ENCODE measurements at regions not wholly inside any gene's neighbourhood (a gene's known extent, or its start where the extent isn't known, plus 50 kb on each side); places are given as distances from the start of the nearest gene placed in this dataset.

- in situ Hi-C loops (cut with HindIII; ENCODE audit: low sequenced_read_pairs), result loop anchor here (25.0 kb wide), 1 partner anchor 136 kb away; no protein-coding TSS in a partner anchor
These were observed 88.7 kb downstream of the IGLL5 start for GRCh38 chr22:22976033-22976922.

- in situ Hi-C loops (cut with HindIII; ENCODE audit: low sequenced_read_pairs), result loop anchor here (25.0 kb wide), 1 partner anchor 135 kb away; no protein-coding TSS in a partner anchor
These were observed 90.0 kb downstream of the IGLL5 start for GRCh38 chr22:22977479-22978200.

GRCh38 chr22:22978637-22979036, 91.0 kb downstream of the IGLL5 start:
- in situ Hi-C loops (cut with HindIII; ENCODE audit: low sequenced_read_pairs), result loop anchor here (25.0 kb wide), 1 partner anchor 134 kb away; no protein-coding TSS in a partner anchor

DNA sequence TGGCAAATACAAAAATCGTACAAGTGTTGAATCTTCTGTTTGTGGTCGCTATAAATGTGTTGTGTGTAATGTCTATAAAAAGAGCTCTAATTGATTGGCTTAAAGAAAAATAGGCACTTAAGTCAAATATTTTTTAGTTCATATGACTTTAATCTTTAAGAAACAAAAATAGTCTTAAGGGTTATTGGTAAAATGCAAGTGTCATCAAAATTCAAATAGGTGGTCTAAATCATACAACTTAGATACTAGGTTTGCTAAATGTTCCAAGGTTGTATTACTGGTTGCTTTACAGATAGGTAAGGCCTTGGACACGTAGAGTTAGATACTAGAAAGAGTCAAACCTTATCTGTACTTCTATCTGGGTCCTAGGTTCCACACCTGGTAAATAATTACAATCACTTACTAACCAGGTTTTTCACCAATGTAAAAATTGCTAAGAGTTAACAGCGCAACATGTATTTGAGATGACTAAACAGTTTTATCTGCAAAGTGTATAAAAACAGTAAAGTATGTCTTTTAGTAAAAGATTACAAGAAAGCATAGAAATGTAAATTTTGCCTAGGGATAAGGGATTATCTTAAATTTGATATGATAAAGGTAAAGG, 91.1 kb upstream of the GNAZ start:
- in situ Hi-C loops (cut with HindIII; ENCODE audit: low sequenced_read_pairs), result loop anchor here (25.0 kb wide), 1 partner anchor 133 kb away; no protein-coding TSS in a partner anchor

- in situ Hi-C loops (cut with HindIII; ENCODE audit: low sequenced_read_pairs), result loop anchor here (25.0 kb wide), 1 partner anchor 132 kb away; no protein-coding TSS in a partner anchor
These were observed 90.4 kb upstream of the GNAZ start for GRCh38 chr22:22979954-22980353.

DNA sequence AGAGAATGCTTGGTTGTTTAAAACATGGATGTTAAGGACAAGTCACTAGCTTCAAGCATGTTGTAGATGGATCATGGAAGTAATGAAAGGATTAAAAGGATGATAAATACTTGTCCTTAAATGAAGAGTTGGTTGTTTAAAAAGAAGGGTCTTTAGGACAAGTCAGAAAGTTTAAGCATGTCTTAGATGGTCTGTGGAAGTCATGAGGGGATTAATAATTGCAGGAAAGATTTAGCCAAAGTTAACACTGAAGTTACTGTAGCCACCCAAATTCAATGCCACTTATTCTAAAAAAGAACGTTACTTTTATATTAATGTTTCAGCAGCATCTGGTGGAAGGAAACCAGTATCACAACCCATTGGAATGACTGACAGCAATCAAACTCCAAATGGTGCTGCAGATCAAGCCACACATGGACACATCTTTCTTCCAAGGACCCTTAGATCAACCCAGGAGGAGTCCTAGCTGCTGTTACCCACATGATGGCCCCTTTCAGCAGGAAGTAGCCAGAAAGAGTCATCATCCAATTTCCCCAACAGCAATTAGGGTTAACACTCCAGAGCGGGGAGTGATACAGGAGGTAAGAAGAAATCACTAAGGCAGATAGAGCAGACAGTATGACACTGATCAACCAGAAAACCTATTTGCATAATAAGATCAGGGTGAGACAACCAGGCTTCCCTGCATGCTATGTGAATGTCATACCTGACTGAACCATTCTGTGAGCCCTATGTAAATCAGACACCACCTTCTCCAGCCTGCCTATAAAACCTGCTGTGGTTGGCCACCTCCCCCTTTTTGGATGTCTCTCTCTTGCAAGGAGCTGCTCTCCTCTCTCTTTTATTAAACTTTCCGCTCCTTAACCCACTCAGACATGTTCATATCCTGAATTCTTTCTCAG, 88.4 kb upstream of the GNAZ start:
- in situ Hi-C loops (cut with HindIII; ENCODE audit: low sequenced_read_pairs), result loop anchor here (25.0 kb wide), 1 partner anchor 130 kb away; no protein-coding TSS in a partner anchor

DNA sequence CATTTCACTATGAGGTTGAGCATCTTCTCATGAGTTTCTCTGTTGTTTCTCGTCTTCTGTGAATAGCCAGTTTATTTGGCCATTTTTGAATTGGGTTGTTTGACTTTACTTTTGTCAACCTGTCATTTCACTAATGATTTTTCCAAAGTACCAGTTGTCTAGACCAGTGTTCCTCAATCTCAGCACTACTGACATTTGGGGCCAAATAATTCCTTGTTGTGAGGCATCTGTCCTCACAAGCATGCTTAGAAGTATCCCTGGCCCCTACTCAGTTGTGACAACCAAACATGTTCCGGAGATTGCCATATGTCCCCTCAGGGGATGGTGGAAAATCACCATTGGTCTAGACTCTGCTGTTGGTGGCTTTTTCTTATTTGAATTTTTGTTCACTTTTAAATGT, 87.7 kb upstream of the GNAZ start:
- in situ Hi-C loops (cut with HindIII; ENCODE audit: low sequenced_read_pairs), result loop anchor here (25.0 kb wide), 1 partner anchor 130 kb away; no protein-coding TSS in a partner anchor

DNA sequence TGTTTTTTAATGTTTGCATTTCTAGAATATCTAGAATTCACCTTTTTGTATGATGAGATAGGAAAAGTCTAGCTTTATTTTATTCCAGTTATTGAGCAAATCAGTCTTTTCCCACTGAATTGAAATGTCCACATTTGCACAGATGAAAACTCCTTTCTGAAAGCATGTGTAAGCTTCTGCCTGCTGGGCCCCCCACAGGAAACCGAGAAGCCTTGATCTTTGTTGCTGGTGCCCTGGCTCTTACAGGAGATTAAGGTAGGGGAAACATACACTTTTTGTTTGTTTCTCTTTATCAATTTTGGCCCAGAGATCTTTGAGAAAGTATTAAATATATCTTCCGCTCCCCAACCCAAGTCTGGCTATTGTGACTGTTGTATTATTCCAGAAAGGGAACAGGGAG, 87.2 kb upstream of the GNAZ start:
- in situ Hi-C loops (cut with HindIII; ENCODE audit: low sequenced_read_pairs), result loop anchor here (25.0 kb wide), 1 partner anchor 129 kb away; no protein-coding TSS in a partner anchor

DNA sequence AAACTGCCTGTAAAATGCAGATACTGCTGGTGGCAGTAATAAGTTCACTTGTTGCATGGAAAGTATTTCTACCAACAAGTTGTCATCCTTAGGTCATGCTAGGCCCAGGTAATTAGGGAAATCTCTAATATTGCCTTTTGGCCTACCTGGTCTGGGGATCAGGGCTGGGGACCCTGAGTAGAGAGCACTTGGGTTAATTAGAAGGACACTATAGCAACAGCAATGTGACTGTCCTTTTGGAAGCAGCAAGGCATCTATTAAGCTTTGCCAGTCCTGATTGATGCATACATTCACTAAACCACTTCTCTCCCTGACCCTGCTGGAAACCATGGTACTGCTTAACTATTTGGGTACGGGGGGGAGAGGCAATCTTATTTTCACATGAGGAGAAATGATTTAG, 86.5 kb upstream of the GNAZ start:
- in situ Hi-C loops (cut with HindIII; ENCODE audit: low sequenced_read_pairs), result loop anchor here (25.0 kb wide), 1 partner anchor 128 kb away; no protein-coding TSS in a partner anchor

GRCh38 chr22:22984967-22985366, 85.4 kb upstream of the GNAZ start:
- in situ Hi-C loops (cut with HindIII; ENCODE audit: low sequenced_read_pairs), result loop anchor here (25.0 kb wide), 1 partner anchor 127 kb away; no protein-coding TSS in a partner anchor

DNA sequence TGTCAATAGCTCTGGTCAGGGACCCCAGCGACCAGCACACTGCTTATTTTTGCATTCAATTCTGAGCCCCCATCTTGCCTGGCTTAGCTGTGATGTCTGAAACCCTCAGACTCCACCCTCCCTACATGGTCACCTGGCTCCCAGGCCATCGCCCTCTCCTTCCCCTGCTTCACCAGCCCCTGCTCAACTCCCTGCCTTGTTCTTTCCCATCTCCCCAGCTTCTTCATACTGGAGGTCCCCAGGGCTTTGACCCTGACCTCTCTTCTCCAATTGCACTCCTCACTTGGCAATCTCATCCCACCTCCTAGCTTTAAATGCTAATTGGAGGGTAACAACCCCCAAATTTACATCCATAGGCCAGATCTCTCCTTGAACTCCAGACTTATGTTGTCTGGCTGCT, 84.3 kb upstream of the GNAZ start:
- in situ Hi-C loops (cut with HindIII; ENCODE audit: low sequenced_read_pairs), result loop anchor here (25.0 kb wide), 1 partner anchor 126 kb away; no protein-coding TSS in a partner anchor

DNA sequence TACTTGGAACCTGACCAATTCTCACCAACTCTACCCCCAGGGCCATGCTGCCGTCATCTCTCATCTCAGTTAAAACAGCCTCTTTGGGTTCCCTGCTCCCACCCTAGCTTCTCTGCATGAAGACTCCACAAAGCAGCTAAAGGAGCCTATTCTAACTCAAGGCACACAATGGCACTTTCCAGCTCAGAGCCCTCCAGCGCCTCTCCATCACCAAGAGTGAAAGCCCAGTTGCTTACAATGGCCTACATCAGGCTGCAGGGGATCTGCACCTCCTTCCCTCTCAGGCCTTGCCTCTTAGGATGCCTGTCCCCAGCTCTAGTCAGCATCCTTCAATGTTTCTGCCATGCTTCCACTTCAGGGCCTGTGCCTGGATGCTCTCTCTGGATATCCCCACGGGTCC, 83.7 kb upstream of the GNAZ start:
- in situ Hi-C loops (cut with HindIII; ENCODE audit: low sequenced_read_pairs), result loop anchor here (25.0 kb wide), 1 partner anchor 126 kb away; no protein-coding TSS in a partner anchor

DNA sequence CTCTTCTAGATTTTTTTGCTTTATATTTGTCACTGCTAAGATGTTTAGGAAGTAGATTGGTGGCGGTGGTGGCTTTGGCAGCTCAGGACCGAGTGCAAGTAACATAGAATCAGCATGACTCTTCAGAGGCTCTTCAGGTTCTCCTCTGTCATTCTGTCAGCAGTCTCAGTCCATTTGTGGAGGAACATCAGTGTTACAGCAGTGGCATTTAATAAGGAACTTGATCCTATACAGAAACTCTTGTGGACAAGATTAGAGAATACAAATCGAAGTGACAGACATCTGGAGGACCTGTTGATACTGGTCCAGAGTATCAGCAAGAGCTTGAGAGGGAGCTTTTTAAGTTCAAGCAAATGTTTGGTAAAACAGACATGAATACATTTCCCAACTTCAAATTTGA, 82.2 kb upstream of the GNAZ start:
- in situ Hi-C loops (cut with HindIII; ENCODE audit: low sequenced_read_pairs), result loop anchor here (25.0 kb wide), 1 partner anchor 124 kb away; no protein-coding TSS in a partner anchor

DNA sequence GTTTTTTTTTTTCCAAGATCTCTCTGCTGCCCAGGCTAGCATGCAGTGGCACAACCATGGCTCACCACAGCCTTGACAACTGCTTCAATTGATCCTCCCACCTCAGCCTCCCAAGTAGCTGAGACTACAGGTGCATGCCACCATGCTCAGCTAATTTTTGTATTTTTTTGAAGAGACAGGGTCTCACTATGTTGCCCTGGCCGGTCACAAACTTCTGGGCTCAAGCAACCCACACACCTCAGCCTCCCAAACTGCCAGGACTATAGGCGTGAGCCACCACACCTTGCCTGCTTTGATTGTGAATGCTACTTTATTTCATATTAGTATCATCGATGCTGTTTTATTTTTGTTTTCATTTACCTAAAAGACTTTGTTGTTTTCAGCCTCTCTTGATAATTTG, 81.5 kb upstream of the GNAZ start:
- in situ Hi-C loops (cut with HindIII; ENCODE audit: low sequenced_read_pairs), result loop anchor here (25.0 kb wide), 1 partner anchor 124 kb away; no protein-coding TSS in a partner anchor

DNA sequence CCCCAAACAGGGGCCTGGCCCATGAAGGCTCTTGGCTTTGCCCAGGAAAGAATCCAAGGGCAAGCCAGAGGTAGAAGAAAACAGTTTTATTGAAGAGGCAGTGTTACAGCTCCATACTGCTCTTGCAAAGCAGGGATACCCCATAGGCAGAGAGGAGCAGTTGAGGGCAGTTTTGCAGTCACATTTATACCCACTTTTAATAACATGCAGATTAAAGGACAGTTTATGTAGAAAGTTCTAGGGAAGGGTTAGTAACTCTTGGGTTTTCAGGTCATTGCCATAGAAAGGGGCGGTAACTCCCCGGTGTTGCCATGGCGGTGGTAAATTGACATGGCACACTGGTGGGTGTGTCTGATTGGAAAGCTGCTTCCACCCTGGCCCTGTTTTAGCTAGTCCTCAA, 80.5 kb upstream of the GNAZ start:
- in situ Hi-C loops (cut with HindIII; ENCODE audit: low sequenced_read_pairs), result loop anchor here (25.0 kb wide), 1 partner anchor 122 kb away; no protein-coding TSS in a partner anchor

DNA sequence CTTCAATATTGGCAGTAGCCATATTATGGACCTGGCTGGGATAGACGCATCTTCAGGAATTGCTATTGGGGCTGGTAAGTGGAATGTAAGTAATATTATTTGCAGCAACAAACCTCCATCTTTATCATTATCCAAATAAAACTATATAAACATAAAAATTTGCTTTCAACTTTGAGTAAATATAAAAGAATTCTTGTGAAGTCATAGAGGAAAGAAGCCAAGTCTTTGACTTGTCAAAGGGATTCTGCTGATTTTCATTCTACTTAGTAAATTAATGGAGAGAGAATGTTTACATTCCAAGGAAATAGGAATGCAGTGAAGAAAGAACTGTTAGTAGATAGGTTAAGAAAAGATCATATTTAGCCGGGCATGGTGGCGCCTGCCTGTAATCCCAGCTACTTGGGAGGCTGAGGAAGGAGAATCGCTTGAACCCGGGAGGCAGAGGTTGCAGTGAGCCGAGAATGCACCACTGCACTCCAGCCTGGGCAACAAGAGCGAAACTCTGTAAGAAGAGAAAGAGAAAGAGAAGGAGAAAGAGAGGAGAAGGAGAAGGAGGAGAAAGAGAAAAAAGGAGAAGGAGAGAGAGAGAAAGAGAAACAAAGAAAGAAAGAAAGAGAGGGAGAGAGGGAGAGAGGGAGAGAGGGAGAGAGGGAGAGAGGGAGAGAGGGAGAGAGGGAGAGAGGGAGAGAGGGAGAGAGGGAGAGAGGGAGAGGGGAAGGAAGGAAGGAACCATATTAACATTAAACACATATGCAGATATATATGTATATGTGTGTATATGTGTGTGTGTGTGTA, 79.4 kb upstream of the GNAZ start:
- in situ Hi-C loops (cut with HindIII; ENCODE audit: low sequenced_read_pairs), result loop anchor here (25.0 kb wide), 1 partner anchor 121 kb away; no protein-coding TSS in a partner anchor

DNA sequence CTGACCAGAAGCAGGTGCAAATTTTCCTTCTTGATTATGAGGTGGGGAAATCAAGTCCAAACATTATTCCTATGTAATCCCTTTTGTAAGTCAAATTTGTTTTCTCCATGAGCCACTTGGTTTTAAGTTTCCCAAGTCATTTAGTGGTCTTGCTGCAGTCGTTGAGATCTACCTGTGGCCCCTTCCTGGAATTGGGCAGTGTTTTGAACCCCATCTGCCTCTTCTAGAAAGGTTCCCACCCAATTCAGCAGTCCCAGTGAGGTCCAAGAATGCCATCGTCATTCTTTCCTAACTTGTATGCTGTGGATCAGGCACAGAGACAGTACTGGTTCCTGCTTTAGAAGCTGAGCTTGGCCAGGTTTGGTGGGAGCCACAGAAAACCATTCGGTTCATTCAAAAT, 77.8 kb upstream of the GNAZ start:
- in situ Hi-C loops (cut with HindIII; ENCODE audit: low sequenced_read_pairs), result loop anchor here (25.0 kb wide), 1 partner anchor 120 kb away; no protein-coding TSS in a partner anchor

- in situ Hi-C loops (cut with HindIII; ENCODE audit: low sequenced_read_pairs), result loop anchor here (25.0 kb wide), 1 partner anchor 119 kb away; no protein-coding TSS in a partner anchor
These were observed 77.1 kb upstream of the GNAZ start for GRCh38 chr22:22993184-22993583.

Data from DLD1 (cell line).